Right forelimb (tissue), 1 donor: ENCODE measurements at regions not wholly inside any gene's neighbourhood (a gene's known extent, or its start where the extent isn't known, plus 50 kb on each side); places are given as distances from the start of the nearest gene placed in this dataset.
"Not testable (repeated sequence)": the region's sequence is repeated elsewhere in the genome, so short reads cannot be mapped to it uniquely, and the experiment has no call there.

Experiments used
- DNase-seq: peaks from one replicate; pipeline ENCODE4 v3.0.0-alpha.2; 2018

DNA sequence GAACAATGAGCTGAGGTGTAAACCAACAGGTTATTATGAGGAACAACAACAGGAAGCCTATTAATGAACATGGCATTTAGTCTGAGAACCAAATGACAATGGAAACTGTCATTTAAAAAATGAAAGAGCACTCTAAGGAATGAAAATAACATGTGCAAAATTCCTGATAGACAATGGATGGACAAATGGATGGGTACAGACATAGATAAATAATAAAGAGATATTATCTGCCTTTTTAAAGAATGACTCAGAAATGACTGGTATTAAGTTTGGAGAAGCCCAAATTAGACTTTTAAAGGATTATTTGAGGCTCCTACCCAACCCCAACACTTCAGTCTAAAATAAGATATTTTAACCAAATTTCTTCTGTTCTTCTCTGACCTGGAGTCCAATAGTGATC lies 650.5 kb upstream of the ZNF385D start:
- DNase-seq = no peak

DNA sequence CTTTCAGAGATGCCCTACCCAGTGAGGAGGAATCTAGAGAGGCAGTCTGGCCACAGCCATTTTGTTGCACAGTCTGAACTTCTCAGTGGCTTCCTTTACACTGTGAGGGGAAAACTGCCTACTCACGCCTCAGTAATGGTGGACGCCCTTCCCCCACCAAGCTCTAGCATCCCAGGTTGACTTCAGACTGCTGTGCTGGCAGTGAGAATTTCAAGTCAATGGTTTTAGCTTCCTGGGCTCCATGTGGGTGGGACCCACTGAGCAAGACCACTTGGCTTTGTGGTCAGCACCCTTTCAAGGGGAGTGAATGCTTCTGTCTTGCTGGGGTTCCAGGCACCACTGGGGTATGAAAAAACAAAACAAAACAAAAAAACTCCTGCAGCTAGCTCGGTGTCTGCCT lies 663.2 kb upstream of the ZNF385D start:
- no peak for DNase-seq

DNA sequence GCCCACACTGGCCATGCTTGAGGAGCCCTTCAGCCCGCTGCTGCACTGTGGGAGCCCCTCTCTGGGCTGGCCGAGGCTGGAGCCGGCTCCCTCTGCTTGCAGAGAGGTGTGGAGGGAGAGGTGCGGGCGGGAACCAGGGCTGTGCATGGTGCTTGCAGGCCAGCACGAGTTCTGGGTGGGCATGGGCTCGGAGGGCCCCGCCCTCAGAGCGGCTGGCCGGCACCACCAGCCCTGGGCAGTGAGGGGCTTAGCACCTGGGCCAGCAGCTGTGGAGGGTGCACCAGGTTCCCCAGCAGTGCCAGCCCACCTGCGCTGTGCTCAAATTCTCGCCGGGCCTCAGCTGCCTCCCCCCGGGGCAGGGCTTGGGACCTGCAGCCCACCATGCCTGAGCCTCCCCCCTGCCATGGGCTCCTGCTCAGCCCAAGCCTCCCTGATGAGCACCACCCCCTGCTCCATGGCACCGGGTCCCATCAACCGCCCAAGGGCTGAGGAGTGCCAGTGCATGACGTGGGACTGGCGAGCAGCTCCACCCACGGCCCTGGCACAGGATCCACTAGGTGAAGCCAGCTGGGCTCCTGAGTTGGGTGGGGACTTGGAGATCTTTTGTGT lies 665.9 kb upstream of the ZNF385D start:
- not testable (repeated sequence) for DNase-seq

DNA sequence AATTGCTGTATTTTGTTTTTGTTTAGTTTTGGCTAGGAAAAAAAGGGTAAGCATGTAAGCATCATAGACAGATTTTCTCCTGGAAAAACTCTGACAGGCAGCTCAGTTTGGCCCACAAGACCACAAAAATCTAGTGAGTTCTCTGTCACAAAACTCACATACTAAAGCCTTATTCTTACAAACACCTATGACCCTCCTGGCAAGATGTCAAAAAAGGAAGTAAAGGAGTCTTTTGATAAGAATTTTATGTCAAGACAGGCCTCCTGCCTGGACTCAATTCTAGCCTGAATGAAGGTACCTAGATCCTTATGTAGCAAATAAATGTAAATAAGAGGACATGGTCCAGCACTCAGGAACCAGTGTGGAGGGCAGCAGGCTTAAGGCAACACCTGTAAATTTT lies 668.3 kb upstream of the ZNF385D start:
- no peak for DNase-seq

DNA sequence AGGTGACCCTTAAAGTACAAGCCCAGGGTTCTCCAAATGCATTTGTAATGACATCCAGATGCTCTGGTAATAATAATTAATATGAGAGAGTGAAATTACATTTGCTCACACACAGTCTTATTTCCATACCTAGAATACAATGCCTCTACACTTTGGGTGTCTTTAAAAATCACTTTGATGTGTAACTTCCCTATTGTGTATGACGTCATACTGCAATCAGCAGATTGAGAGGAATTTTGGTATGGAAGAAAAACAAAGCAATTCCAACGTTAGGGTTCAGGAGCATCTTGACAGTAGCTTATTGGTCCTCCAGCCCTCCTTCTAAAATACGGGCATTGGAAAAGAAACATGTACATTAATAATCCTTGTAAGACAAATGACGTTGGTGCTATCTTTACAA lies 670.6 kb upstream of the ZNF385D start:
- no peak for DNase-seq

DNA sequence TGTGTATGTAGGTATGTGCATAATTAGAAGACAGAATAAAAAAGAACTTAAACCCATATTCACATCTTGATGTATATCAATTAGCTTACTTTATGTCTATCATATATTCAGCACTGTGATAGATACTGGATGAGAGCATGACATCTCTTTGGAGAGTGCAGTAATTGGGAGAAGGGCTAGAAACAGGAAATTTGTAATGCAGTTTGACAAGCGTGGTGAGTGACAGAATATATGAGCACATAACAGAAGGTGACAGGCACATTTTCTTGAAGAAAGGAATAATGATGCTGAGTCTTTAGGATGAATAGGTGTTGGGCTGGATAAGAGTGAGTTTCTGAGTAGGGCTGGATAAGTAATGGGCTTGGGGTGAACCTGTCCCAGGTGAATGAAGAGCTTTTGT lies 680.3 kb upstream of the ZNF385D start:
- no peak for DNase-seq

DNA sequence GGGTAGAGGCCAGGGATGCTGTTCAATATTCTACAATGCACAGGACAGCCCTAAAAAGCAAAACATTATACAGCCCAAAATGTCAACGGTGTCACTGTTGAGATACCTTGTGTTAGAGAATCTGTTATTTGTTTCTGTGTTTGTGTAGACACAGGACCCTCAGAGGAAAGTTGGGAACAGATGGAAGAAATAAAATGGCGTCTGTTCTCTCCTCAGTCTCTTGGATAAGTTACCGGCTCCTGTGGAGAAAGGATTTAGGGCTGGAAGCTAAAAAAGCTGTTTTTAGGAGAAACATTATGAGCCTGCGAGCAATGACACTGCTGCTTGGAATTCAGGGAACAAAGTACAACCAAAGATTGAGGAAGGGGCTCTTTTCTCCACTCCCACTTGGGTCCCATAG lies 688.6 kb upstream of the ZNF385D start:
- no peak for DNase-seq

DNA sequence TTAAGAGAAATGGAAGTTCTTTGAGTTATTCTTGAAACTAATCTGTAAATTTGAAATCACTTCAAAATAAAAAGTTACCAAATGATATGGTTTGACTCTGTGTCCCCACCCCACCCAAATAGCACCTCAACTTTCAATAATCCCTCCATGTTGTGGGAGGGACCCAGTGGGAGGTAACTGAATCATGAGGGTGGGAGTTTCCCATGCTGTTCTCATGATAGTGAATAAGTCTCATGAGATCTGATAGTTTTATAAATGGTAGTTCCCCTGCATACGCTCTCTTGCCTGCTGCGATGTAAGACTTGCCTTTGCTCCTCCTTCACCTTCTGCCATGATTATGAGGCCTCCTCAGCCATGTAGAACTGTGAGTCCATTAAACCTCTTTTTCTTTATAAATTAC lies 690.7 kb upstream of the ZNF385D start:
- DNase-seq = no peak

DNA sequence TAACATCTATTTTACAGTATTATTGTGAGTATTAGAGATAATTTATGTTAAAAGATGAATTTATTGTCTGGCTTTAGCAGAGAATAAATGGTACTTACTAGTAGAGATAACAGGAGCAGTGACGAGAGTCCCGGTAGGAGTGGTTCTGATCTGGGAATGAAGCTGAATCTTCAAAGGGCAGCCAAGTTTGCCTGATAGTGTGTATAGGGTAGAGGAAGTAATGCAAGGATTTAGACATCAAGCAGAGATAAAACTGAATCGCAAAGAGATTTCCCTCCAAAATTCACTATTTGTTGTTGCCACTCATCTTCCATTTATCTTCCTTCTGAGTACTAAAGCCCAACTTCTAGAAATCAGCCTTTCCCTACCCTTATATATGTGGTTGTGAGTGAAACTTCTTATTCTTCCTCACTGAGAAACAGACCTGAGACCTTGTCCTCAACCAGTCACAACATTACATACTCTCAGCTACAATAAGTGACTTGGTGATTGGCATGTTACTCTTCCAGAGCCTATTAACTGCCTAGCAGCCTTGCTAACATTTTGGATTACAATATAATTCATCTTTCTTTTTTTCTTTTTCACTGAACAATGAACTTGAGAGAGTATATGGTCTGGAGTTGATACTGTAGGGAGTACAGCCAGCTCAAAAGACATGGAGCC lies 692.7 kb upstream of the ZNF385D start:
- no peak for DNase-seq

DNA sequence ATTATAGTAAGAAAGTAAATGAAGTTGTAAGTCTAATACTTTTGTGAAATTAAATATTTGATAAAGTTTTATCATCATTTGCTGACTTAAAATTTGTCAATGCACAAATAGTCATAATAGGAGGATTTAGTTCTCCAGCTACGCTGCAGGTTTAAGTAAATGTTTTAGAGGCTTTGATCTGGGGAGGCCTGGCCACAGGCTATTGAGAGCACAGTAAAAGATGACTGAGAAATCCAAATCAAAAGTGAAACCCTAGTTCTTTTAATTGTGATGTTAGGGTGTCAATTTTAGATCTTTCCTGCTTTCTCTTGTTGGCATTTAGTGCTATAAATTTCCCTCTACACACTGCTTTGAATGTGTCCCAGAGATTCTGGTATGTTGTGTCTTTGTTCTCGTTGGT lies 694.3 kb upstream of the ZNF385D start:
- DNase-seq = not testable (repeated sequence)

DNA sequence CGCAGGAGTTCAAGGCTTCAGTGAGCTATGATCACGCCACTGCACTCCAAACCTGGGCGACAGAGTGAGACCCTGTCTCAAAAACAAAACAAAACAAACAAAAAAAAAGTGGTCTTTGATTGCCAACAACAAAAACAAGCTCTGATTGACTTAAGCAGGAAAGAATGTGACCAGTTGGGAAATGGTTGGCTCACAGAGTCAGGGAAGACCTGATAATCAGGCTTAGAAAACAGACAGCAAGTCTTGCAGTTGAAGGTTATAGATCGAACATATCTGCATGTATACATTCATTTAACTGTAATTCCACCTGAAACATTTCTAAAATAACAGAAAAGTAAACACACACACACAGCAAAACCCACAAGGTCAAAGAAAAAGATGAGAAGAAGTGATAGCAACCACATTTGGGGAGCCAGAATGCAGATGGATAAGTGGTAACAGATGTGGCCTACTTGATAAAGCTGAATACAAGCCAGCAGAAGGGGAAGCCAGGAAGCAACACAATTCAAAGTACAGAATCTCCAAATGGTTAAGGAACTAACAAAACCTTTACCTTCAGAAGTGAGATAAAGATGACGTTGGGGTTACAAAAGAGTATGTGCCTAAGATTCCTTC lies 699.9 kb upstream of the ZNF385D start:
- DNase-seq = no peak

DNA sequence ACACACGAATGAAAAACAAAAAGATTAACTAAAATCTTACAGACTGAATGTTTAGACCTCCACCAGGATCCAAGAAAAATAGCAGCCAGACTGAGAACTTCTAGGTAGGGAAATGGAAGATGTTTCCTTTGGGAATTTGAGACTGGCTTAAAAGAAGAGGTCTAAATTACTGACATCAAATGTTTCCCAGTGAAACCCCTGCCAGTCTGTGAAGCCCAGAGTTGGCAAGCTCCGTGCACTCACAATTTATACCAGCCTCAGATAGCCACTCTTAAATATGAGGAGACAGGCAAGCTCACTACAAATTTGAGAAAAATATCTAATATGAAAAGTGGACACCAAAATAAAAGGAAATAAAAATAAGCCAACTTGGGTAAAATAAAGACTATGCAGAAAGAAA lies 700.5 kb upstream of the ZNF385D start:
- no peak for DNase-seq

DNA sequence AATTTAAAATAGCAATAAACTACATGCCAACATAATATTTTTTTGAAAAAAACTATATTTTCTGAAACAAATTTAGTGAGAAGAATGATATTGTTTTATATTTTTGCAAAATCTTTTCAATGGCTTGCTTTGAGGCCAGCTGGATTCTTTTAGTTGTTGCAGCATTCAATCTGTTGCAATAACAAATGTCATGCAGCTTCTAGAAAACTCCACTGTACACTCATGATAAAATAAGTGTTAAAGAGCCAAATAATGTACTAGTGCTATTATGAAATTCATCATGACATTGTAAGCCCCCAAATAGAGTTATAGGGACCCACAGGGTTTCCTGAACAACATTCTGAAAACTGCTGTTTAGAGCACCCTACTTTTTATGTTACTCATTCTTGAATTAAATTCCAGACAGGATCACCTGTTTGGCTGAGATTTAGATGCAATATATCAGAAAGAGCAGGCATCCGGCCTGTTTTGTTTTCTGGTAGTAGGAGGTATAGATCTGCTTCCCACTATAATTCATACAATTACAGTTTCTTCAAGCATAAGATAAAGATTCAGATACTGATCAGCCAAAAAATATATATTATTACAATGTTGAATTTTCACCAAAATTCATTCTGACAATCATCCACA lies 703.0 kb upstream of the ZNF385D start:
- DNase-seq = no peak

DNA sequence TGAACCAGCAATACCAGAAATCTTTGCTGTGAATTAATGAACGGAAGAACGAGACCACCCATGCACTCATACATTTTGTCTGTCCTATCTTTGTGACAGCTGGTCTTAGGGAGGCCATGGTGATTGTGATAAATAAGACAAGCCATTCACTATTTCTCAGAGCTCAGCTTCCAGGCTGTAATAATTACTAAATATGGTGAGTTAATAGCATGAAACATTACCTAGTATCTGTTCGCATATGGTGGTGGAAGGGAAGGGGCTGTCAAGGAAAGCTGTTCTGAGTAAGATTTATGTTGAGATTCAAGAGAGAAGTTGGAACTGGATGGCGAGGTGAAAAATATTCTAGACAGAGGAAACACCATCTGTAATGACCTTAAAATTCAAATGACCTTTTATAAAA lies 719.0 kb upstream of the ZNF385D start:
- DNase-seq = no peak

DNA sequence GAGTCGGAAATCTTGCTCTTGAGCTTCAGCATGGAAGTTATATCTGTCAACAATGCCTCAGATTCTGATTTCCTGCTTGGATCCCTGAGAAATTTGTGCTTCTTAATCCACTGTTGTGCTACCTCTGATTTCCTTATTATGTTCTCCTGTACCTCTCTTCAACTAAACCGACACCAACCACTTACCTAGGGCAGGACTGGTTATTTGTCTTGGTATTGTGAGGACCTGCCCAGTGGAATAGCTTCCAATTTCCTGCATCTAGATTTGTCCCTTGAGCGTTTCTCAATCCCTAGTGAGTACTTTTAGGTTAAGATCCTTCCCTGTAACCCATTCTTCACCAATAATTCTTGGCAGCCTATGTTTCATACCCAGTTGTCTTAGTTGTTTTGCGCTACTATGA lies 720.5 kb upstream of the ZNF385D start:
- no peak for DNase-seq

DNA sequence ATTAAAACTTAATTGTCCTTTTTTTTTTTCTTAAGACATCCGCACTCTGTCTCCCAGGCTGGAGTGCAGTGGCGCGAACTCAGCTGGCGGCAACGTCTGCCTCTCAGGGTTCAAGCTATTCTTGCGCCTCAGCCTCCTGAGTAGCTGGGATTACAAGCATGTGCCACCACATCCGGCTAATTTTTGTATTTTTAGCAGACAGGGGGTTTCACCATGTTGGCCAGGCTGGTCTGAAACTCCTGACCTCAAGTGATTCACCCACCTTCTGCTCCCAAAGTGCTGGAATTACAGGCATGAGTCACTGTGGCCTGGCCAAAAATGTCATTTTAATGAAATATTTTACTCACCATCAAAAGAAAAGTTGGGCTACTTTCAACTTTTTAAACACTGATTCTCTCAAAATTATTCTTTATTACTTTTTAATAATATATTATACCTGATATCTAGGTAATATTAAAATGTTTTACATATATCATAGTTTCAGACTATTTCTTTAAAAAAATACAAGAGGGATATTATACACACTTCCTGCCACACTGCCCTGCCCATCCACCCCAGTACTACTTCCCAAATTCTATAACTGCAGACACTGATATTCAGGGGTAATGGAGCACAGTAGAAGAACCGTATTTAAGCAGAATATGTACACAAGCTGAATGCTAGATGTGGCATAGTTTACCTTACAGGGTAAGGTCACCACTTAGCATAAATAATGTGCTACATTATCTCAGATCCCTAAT lies 723.9 kb upstream of the ZNF385D start:
- DNase-seq = no peak

DNA sequence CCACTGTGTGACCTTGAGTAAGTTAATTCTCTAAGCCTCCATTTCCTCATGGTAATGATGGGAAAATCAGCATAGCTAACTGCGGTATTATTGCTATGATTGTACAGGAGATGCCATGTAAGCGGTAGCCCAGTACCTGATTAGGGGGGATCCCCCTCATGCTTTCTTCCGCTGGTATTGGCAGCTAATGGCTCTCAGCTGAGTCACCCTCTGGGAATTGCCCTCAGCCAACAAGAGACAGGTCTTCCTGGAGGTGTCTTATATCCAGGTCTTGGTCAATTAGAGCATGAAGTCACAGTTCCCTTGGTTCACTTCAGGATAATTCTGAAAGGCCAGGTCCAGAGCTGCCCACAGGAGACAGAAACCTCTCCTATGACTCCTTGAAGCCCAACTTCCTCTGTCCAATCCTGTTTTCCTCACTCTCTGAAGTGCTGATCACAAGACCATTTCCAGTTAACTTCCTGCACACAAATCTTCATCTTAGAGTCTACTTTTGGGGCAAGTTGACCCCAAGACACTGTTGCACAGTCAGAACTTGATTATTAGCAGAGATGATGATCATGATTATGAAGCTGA lies 724.7 kb upstream of the ZNF385D start:
- DNase-seq = no peak

DNA sequence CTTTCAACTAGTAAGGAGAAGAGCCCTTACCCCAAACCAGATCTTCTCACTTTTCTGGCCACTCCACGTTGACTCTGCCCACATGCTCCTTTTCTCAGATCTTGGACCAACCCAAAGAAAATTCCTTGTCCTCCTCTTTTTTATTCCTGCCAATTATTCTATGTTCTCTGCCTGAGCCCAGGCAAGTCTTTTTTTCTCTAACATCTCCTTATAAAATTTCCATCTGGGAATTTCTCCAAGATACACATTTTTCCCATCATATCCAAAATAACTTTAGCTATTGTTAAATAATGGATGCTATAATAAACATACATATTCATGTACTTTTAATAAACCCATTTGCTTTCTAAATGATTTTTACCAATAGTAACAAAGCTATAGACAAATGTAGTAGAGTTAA lies 726.0 kb upstream of the ZNF385D start:
- no peak for DNase-seq

DNA sequence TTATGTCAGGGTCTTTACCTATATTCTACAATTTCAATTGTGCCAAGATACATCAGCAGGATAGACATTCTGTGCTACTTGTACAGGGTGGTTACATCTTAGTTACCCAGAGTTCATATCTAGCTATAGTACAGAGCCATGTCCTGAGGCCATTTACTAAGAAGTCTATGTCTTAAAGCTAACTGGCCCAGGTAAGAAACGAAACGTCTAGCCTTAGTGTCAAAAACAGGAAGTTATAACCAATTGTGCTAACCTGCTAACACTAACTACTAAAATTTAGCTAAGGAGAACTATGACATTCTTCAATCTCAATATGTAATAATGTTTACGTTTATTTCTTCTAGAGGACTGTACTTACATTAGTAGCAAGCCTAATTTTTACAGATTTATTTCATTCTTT lies 717.2 kb upstream of the UBE2E2 start:
- DNase-seq = no peak

DNA sequence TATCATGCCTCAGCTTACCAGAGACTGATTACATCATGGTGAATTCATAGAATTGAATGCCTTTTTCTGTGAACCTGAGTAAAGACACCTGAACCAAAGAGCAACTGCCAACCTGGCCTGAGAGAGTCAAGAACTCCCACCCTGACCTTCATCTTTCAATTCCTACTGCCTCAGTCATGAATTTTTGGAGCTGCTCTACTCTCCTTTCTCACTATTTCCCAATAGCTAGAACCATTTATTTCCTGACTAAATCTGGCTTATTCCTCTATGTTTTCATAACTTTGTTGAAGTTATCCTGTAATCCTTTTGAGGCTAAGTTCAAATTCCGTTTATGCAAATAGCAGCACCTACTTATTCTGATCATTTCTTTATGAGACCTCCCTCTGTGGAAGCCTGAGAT lies 712.4 kb upstream of the UBE2E2 start:
- DNase-seq = no peak

DNA sequence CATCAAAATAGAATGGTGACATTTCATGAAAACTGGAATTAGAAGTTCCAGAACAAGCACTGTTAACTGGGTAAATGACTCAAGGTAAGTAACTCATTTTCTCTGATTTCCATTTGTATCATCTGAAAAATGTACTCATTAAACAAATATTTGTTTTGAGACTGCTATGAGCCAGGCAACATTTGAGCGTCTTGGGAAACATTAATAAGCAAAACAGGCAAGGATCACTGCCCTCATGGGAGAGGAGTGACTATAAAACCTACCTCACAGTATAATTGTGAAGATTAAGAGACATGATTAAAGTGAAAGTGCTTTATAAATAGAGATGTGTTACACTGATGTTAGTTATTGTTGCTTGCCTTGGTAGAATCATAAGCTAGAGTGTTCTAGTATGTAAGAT lies 711.8 kb upstream of the UBE2E2 start:
- DNase-seq = no peak

DNA sequence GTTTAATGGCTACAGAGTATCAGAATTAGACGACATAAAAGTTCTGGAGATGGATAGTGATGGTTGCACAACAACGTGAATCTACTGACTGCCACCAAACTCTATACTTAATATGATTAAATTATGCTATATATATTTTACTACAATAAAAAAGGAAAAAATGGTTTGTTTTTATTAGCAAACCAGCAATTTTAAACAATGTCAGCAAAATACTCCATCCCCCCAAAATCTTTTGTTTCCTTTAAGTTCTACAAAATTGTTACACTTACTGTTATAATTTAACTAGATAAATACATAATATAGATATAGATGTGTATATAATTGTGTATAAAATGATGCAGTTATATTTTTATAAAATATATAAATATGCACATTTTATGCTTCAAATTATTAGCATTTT lies 710.8 kb upstream of the UBE2E2 start:
- DNase-seq = no peak

DNA sequence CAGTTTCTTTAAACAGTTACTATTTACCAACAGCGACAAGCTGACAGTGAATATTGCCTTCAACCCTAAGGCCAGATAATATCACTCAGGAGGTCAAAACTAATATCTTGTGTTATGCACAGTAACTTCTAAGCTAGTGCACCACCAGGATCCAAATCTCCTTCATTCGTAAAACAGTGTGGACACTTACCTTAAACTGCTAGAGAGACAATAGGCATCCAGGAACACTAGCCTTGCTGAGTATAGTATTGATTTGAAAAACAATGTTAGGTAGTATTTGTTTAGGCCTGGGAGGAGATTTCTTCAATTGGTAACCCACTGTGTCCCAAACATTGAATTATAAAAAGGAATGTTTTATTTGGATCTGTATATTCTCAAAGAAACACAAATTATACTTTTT lies 707.9 kb upstream of the UBE2E2 start:
- no peak for DNase-seq
